Hepatocyte (in vitro differentiated cells): ENCODE measurements at regions not wholly inside any gene's neighbourhood (a gene's known extent, or its start where the extent isn't known, plus 50 kb on each side); places are given as distances from the start of the nearest gene placed in this dataset.

Source experiments
- CTCF ChIP-seq: fragments of 200-600 bp; sonication (generic); IDR thresholded peaks from 2 replicates; pipeline ENCODE4 v1.5.1; 2016; ENCODE audit warnings: antibody characterized with exemption, mild to moderate bottlenecking; ENCODE audit not compliant: poor library complexity
- EZH2 ChIP-seq: fragments of 200-600 bp; sonication (generic); IDR thresholded peaks from 2 replicates; pipeline ENCODE4 v1.6.1; 2016; ENCODE audit warnings: antibody characterized with exemption, mild to moderate bottlenecking, borderline replicate concordance
- EZH2phosphoT487 ChIP-seq: fragments of 200-600 bp; sonication (generic); IDR thresholded peaks from one replicate; pipeline ENCODE4 v1.6.1; 2018; ENCODE audit warnings: antibody characterized with exemption, mild to moderate bottlenecking, low read depth, moderate library complexity; ENCODE audit not compliant: unreplicated experiment, severe bottlenecking

DNA sequence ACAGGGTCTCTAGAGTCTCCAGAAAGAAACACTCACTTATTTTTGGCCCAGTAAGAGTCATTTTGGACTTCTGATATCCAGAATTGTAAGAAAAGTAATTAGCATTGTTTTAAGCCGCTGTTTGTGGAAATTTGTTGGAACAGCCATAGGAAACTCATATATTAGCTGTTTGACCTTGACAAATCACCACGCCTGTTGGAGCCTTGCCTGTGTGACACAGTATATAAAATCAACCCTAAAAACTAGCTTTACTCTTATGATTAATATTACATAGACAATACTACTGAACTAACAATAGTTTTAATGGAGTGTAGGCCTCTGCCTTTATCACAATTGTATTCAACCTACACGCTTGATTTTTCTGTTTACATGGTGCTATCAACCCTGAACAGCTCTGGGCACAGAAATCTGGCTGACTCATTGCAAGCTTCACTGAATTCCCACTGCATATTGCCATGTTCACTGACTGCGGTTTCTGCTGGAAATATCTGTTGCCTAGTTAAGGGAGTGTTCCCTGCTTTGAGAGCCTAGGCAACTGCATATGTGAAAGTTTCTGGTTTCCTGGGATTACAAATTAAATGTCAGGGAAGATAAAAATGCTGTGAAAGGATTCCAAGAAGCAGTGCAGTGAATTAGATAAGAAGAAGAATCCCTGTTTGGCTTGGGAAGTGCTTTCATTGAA, 419.5 kb upstream of the DEPDC1 start:
- no peak for TF ChIP-seq EZH2
- no peak for TF ChIP-seq CTCF
- TF ChIP-seq EZH2phosphoT487: no peak
